Vagina (tissue), 2 donors: ENCODE measurements at regions not wholly inside any gene's neighbourhood (a gene's known extent, or its start where the extent isn't known, plus 50 kb on each side); places are given as distances from the start of the nearest gene placed in this dataset.

ENCODE experiments used
- POLR2A ChIP-seq, 2 donors: fragments of 450-650 bp; IDR thresholded peaks; one replicate each; pipeline ENCODE4 v1.6.1; 2017; ENCODE audit warnings: antibody characterized with exemption in 2 of 2, mild to moderate bottlenecking in 2 of 2, moderate library complexity in 2 of 2
- POLR2AphosphoS5 ChIP-seq, 2 donors: sonication (generic); formaldehyde crosslinking; IDR thresholded peaks; one replicate each; pipeline ENCODE4 v1.9.0; 2017; ENCODE audit warnings: antibody characterized with exemption in 2 of 2, mild to moderate bottlenecking in 2 of 2, low read depth in 1 of 2; ENCODE audit not compliant: insufficient read depth in 1 of 2
- TF ChIP-seq, protein P1 (sequence below), 3 experiments: fragments of 450-650 bp in 2 of 3; fragments of 200-600 bp in 1 of 3; sonication (generic) in 1 of 3; IDR thresholded peaks; one replicate each; pipeline ENCODE4 v1.5.1; 2017 to 2019; ENCODE audit warnings: antibody characterized with exemption in 3 of 3, mild to moderate bottlenecking in 2 of 3, moderate library complexity in 2 of 3

GRCh38 chr4:108355902-108356535 is 187.3 kb upstream of the LEF1 start:
- no peak for TF ChIP-seq POLR2A (IDR thresholded peaks at IDR 0.05)
- no peak for TF ChIP-seq POLR2AphosphoS5 (IDR thresholded peaks at IDR 0.05; ENCODE audit: insufficient read depth in 1 of 2, low read depth in 1 of 2)
- TF ChIP-seq, protein P1, sequence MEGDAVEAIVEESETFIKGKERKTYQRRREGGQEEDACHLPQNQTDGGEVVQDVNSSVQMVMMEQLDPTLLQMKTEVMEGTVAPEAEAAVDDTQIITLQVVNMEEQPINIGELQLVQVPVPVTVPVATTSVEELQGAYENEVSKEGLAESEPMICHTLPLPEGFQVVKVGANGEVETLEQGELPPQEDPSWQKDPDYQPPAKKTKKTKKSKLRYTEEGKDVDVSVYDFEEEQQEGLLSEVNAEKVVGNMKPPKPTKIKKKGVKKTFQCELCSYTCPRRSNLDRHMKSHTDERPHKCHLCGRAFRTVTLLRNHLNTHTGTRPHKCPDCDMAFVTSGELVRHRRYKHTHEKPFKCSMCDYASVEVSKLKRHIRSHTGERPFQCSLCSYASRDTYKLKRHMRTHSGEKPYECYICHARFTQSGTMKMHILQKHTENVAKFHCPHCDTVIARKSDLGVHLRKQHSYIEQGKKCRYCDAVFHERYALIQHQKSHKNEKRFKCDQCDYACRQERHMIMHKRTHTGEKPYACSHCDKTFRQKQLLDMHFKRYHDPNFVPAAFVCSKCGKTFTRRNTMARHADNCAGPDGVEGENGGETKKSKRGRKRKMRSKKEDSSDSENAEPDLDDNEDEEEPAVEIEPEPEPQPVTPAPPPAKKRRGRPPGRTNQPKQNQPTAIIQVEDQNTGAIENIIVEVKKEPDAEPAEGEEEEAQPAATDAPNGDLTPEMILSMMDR (IDR thresholded peaks at IDR 0.05) = no peak
